ENCODE measurements at regions not wholly inside any gene's neighbourhood (a gene's known extent, or its start where the extent isn't known, plus 50 kb on each side); places are given as distances from the start of the nearest gene placed in this dataset.

DNA sequence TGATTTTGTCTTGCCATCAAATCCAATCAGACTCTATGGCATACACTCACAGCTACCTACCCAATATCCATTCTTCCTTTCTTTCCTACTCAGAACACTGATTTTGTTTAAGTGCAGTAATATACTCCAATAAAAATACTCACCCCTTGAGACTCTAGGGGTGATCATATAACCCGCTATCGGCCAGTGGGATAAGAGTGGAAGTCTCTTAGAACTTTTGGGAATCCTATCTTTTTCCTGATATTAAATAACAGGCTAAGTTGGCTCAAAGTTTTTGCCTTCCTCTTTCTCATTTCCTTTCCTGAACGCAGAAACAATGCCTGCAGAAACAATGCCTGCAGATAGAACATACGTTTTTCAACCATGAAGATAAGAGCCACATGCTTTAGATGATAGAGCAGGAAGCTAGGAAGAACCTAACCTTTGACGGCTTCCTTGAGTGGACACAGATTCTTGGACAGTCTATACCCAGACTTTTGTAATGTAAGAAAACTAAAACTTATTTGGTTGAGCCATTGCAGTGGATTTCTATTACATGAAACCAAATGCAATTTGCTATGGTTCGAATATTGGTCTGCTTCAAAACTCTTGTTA lies 373.8 kb downstream of the STIM2 start:
- H3K36me3 ChIP-seq = no peaks in the 10 kb centered on the region
- H3K4me1 ChIP-seq = no peaks in the 10 kb centered on the region
- intact Hi-C loops (cut with DNase I) = no loop called here
- DNase-seq (no peak), FAIRE-seq (no peak), ATAC-seq (no peak)
- H3K4me3 ChIP-seq = no peak overlapping the region
- no peaks in the 10 kb centered on the region for H3K27me3 ChIP-seq
- TF ChIP-seq CTCF (IDR thresholded peaks at IDR 0.05) = no peak
- 51% methylated on average over 6 of the region's 6 CpGs for WGBS, 2 donors
- no peaks in the 10 kb centered on the region for H3K9me3 ChIP-seq
- no peak overlapping the region for H3K27ac ChIP-seq

DNA sequence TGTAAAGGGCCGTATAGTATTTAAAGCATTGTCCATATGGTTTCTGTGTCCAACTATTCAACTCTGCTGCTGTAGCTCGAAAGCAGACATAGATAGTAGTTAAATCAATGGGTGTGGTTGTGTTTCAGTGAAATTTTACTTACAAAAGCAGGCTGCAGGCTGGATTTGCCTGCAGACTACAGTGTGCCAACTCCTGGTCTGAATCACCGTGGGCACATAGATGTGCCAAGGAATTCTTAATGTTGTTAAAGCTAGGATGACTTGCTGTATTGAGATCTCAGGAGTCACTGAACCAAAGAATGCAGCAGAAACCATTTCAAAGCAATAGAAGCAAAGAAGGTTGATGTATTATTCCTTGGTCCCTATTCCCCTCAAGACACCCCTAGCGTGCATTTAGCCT lies 379.0 kb downstream of the STIM2 start:
- H3K27ac ChIP-seq = no peak overlapping the region
- H3K36me3 ChIP-seq = no peaks in the 10 kb centered on the region
- FAIRE-seq = no peak
- H3K27me3 ChIP-seq = no peaks in the 10 kb centered on the region
- H3K4me3 ChIP-seq = no peak overlapping the region
- ATAC-seq = no peak
- WGBS, 2 donors = 66 to 83% methylated on average over 4 of the region's 4 CpGs
- DNase-seq = no peak
- TF ChIP-seq CTCF (IDR thresholded peaks at IDR 0.05) = no peak
- H3K4me1 ChIP-seq = no peaks in the 10 kb centered on the region
- H3K9me3 ChIP-seq = no peaks in the 10 kb centered on the region
- intact Hi-C loops (cut with DNase I) = no loop called here

GRCh38 chr4:27242217-27242616 lies 381.6 kb downstream of the STIM2 start:
- DNase-seq (no peak), ATAC-seq (no peak), FAIRE-seq (peak; percentile 57)
- Histone ChIP-seq H3K9me3 (no peaks in the 10 kb centered on the region), H3K36me3 (no peaks in the 10 kb centered on the region), H3K4me1 (no peaks in the 10 kb centered on the region), H3K4me3 (no peak overlapping the region), H3K27me3 (no peaks in the 10 kb centered on the region), H3K27ac (no peak overlapping the region)
- intact Hi-C loops (cut with DNase I) = no loop called here
- TF ChIP-seq CTCF (IDR thresholded peaks at IDR 0.05) = no peak

- no peak for ATAC-seq
- no peak for TF ChIP-seq CTCF (IDR thresholded peaks at IDR 0.05)
- Histone ChIP-seq H3K4me3 (no peak overlapping the region), H3K27me3 (no peaks in the 10 kb centered on the region), H3K9me3 (no peaks in the 10 kb centered on the region), H3K36me3 (no peaks in the 10 kb centered on the region), H3K27ac (no peak overlapping the region), H3K4me1 (no peaks in the 10 kb centered on the region)
- WGBS, 2 donors = 53 to 72% methylated on average over 1 of the region's 1 CpG
- no peak for DNase-seq
- intact Hi-C loops (cut with DNase I) = no loop called here
- FAIRE-seq = no peak
Observed at GRCh38 chr4:27245216-27245615, 384.6 kb downstream of the STIM2 start.

DNA sequence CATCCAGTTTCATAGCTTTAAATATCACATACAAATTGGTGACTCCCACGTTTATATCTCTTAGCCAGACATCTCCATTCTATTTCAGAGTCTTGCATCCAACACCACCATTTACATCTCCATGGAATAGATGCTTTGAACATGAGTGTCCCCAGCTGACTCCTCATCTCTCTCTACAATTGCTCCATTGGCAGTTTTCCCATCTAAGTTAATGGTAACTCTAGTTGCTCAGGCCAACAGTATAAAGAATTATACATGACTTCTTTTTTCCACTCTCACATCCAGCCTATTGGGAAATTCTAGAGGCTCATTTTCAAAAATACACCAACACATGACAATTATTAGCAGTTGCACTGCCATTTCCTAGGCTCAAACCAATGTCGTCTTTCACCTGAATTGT lies 388.2 kb downstream of the STIM2 start:
- peak in 2 of 4 donors; percentile 30 to 56 for ATAC-seq
- no peaks in the 10 kb centered on the region for H3K36me3 ChIP-seq
- H3K9me3 ChIP-seq = no peaks in the 10 kb centered on the region
- no peak for FAIRE-seq
- no peak overlapping the region for H3K4me3 ChIP-seq
- intact Hi-C loops (cut with DNase I) = no loop called here
- H3K27me3 ChIP-seq = no peaks in the 10 kb centered on the region
- TF ChIP-seq CTCF (IDR thresholded peaks at IDR 0.05) = no peak
- H3K4me1 ChIP-seq = no peaks in the 10 kb centered on the region
- DNase-seq = no peak
- 39 to 53% methylated on average over 2 of the region's 2 CpGs for WGBS, 2 donors
- no peak overlapping the region for H3K27ac ChIP-seq
